ENCODE measurements at regions not wholly inside any gene's neighbourhood (a gene's known extent, or its start where the extent isn't known, plus 50 kb on each side); places are given as distances from the start of the nearest gene placed in this dataset.

DNA sequence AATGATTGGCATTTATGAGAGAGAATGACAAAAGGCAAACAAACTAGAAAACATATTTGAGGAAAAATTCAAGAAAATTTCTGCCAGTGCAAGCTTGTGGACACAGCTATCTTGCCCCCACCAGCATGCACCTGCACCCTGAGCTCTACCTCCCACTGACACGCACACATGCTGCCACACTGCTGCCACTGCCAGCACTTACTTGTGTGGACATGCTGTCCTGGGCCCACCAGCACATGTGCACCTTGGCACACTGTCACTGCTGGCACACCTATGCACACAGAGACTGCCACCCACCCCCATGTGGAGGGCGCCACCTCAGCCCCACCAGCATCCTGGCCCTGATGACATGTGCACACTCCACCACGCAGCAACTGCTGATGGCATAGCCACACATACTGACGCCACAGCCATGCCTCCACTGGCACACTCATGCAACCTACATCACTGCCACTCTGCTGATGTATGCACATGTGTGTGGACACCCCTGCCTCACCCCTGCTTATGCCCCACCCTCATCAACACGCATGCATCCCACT is 475.0 kb downstream of the SOX5 start:
- intact Hi-C loops (cut with DNase I; ENCODE audit: low total_unique reads) = no loop called here
- WGBS, 2 donors (ENCODE audit: low coverage in 1 of 2) = 90% methylated on average over 5 of the region's 5 CpGs; no CpG with 5 or more reads in 1 of the 2 donors
- TF ChIP-seq POLR2AphosphoS5 (IDR thresholded peaks at IDR 0.05) (no peak), EP300 (IDR thresholded peaks at IDR 0.05; ENCODE audit: low read depth) (no peak), POLR2A (IDR thresholded peaks at IDR 0.05) (no peak)
- TF ChIP-seq, protein P1, sequence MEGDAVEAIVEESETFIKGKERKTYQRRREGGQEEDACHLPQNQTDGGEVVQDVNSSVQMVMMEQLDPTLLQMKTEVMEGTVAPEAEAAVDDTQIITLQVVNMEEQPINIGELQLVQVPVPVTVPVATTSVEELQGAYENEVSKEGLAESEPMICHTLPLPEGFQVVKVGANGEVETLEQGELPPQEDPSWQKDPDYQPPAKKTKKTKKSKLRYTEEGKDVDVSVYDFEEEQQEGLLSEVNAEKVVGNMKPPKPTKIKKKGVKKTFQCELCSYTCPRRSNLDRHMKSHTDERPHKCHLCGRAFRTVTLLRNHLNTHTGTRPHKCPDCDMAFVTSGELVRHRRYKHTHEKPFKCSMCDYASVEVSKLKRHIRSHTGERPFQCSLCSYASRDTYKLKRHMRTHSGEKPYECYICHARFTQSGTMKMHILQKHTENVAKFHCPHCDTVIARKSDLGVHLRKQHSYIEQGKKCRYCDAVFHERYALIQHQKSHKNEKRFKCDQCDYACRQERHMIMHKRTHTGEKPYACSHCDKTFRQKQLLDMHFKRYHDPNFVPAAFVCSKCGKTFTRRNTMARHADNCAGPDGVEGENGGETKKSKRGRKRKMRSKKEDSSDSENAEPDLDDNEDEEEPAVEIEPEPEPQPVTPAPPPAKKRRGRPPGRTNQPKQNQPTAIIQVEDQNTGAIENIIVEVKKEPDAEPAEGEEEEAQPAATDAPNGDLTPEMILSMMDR (IDR thresholded peaks at IDR 0.05) = no peak
- H3K27me3 ChIP-seq = no peaks in the 10 kb centered on the region
- H3K4me3 ChIP-seq = no peak overlapping the region
- DNase-seq = no peak
- H3K27ac ChIP-seq = no peak overlapping the region
- no peaks in the 10 kb centered on the region for H3K36me3 ChIP-seq
- no peaks in the 10 kb centered on the region for H3K4me1 ChIP-seq
- H3K9me3 ChIP-seq = no peaks in the 10 kb centered on the region
- in situ Hi-C loops (cut with MboI; ENCODE audit: low pct_ligation_motif_present in 1 of 4, low pct_unique_long_range_greater_than_20kb in 1 of 4, low sequenced_read_pairs in 3 of 4) = no loop called here

Small RNA genes in the stretch of these regions (small RNA-seq; reads per million reads assigned to genes)
- gene AC087258.2 = 0 reads per million in 4 donors
